T47D (cell line): ENCODE measurements at regions not wholly inside any gene's neighbourhood (a gene's known extent, or its start where the extent isn't known, plus 50 kb on each side); places are given as distances from the start of the nearest gene placed in this dataset.

Experiments
- DNase-seq, 2 experiments: peaks; one replicate each; pipeline versions ENCODE4 v3.0.0 to v3.0.0-alpha.2; 2011 to 2012; ENCODE audit warnings: low read depth in 1 of 2, low spot score in 1 of 2
- JUND ChIP-seq: IDR thresholded peaks from 2 replicates; pipeline ENCODE4 v1.6.1; 2012; ENCODE audit warnings: low read depth
- in situ Hi-C: cut with HindIII; loops from 2 replicates; pipeline ENCODE4 v1.10.0; 2016; ENCODE audit warnings: low sequenced_read_pairs, low pct_unique_long_range_greater_than_20kb

GRCh38 chr2:42920446-42921146, 128.2 kb upstream of the HAAO start:
- no peak for DNase-seq
- in situ Hi-C loops: no loop called here
- no peak for TF ChIP-seq JUND

- no peak for TF ChIP-seq JUND
- in situ Hi-C loops: no loop called here
- DNase-seq: no peak
Observed at GRCh38 chr2:42918671-42919318, 126.4 kb upstream of the HAAO start.

GRCh38 chr2:42918041-42918440, 125.7 kb upstream of the HAAO start:
- TF ChIP-seq JUND: no peak
- in situ Hi-C loops: no loop called here
- DNase-seq: no peak

- no peak for TF ChIP-seq JUND
- in situ Hi-C loops: no loop called here
- DNase-seq: no peak
Observed at GRCh38 chr2:42917425-42917927, 125.1 kb upstream of the HAAO start.

- in situ Hi-C loops: no loop called here
- no peak for TF ChIP-seq JUND
- no peak for DNase-seq
Observed at GRCh38 chr2:42916324-42916723, 123.9 kb upstream of the HAAO start.

GRCh38 chr2:42914860-42915259, 122.5 kb upstream of the HAAO start:
- DNase-seq: no peak
- no peak for TF ChIP-seq JUND
- in situ Hi-C loops: no loop called here

GRCh38 chr2:42914314-42914713, 121.9 kb upstream of the HAAO start:
- no peak for TF ChIP-seq JUND
- no peak for DNase-seq
- in situ Hi-C loops: no loop called here

GRCh38 chr2:42913280-42913878, 121.0 kb upstream of the HAAO start:
- no peak for TF ChIP-seq JUND
- in situ Hi-C loops: no loop called here
- DNase-seq: no peak

- DNase-seq: no peak
- no peak for TF ChIP-seq JUND
- in situ Hi-C loops: no loop called here
Observed at GRCh38 chr2:42910645-42911405, 118.4 kb upstream of the HAAO start.

- no peak for TF ChIP-seq JUND
- no peak for DNase-seq
- in situ Hi-C loops: no loop called here
Observed at GRCh38 chr2:42909966-42910365, 117.6 kb upstream of the HAAO start.

- in situ Hi-C loops: no loop called here
- TF ChIP-seq JUND: no peak
- no peak for DNase-seq
Observed at GRCh38 chr2:42908518-42909200, 116.3 kb upstream of the HAAO start.

- TF ChIP-seq JUND: no peak
- no peak for DNase-seq
- in situ Hi-C loops: no loop called here
Observed at GRCh38 chr2:42907835-42908234, 115.5 kb upstream of the HAAO start.
